Caco-2 (cell line): ENCODE measurements at regions not wholly inside any gene's neighbourhood (a gene's known extent, or its start where the extent isn't known, plus 50 kb on each side); places are given as distances from the start of the nearest gene placed in this dataset.

ENCODE experiments used
- BruUV-seq: library from RNA; stranded (reverse); fragments of 400-500 nt; replicated peaks from 2 replicates; lab custom pipeline; 2021; lab: Mats Ljungman, UMichigan
- CTCF ChIA-PET: fragments of 300-600 bp; sonication (Branson Sonifier 250); formaldehyde crosslinking; loops from one replicate; lab custom pipeline; 2022; ENCODE audit warnings: antibody characterized with exemption; lab: Charles Lee
- POLR2A ChIA-PET: fragments of 300-600 bp; sonication (Branson Sonifier 250); formaldehyde crosslinking; loops from one replicate; lab custom pipeline; 2022; ENCODE audit warnings: antibody characterized with exemption; lab: Charles Lee
- DNase-seq, 2 experiments: peaks; one replicate each; pipeline versions ENCODE4 v3.0.0 to v3.0.0-alpha.2; 2020 to 2022
- H3K27me3 ChIP-seq: replicated peaks from 2 replicates; pipeline ENCODE4 v1.6.0; 2011; ENCODE audit warnings: low read length; ENCODE audit not compliant: control insufficient read depth, insufficient read depth
- H3K36me3 ChIP-seq: 2 replicates; pipeline ENCODE4 v1.5.1; 2011; ENCODE audit warnings: low read length; ENCODE audit not compliant: control insufficient read depth, insufficient read depth
- H3K4me1 ChIP-seq: fragments of 250-450 bp; sonication (Bioruptor Pico); 2 replicates; pipeline ENCODE4 v1.5.1; 2020; ENCODE audit warnings: mild to moderate bottlenecking
- H3K4me3 ChIP-seq: 2 replicates; pipeline ENCODE4 v1.5.1; 2011; ENCODE audit warnings: low read depth, mild to moderate bottlenecking, control low read depth, low read length
- H3K9me3 ChIP-seq: fragments of 250-450 bp; sonication (Bioruptor Pico); 2 replicates; pipeline ENCODE4 v1.5.1; 2020; ENCODE audit warnings: mild to moderate bottlenecking, moderate library complexity
- H3K27ac Mint-ChIP-seq: one replicate; pipeline ENCODE4 v1.8.0; 2022; ENCODE audit warnings: mixed read lengths; ENCODE audit not compliant: unreplicated experiment
- H3K27me3 Mint-ChIP-seq: one replicate; pipeline ENCODE4 v1.8.0; 2022; ENCODE audit warnings: mixed read lengths; ENCODE audit not compliant: insufficient read depth, unreplicated experiment
- H3K36me3 Mint-ChIP-seq: one replicate; pipeline ENCODE4 v1.8.0; 2022; ENCODE audit warnings: mild to moderate bottlenecking, mixed read lengths; ENCODE audit not compliant: insufficient read depth, unreplicated experiment
- H3K4me1 Mint-ChIP-seq: one replicate; pipeline ENCODE4 v1.8.0; 2022; ENCODE audit warnings: low read depth, mixed read lengths; ENCODE audit not compliant: unreplicated experiment
- H3K4me3 Mint-ChIP-seq: one replicate; pipeline ENCODE4 v1.8.0; 2022; ENCODE audit warnings: mild to moderate bottlenecking, moderate library complexity, mixed read lengths; ENCODE audit not compliant: unreplicated experiment
- H3K9me3 Mint-ChIP-seq: one replicate; pipeline ENCODE4 v1.8.0; 2022; ENCODE audit warnings: mixed read lengths; ENCODE audit not compliant: unreplicated experiment
- CTCF ChIP-seq, 2 experiments: fragments of 200-600 bp in 1 of 2; IDR thresholded peaks; 1 replicate in 1 of 2; 2 replicates in 1 of 2; pipeline versions ENCODE4 v1.5.1 to v1.8.0; 2011 to 2022; ENCODE audit warnings: antibody characterized with exemption in 1 of 2, control low read depth in 1 of 2, inconsistent platforms in 1 of 2, low read depth in 1 of 2, low read length in 1 of 2, mild to moderate bottlenecking in 1 of 2, moderate library complexity in 1 of 2; ENCODE audit not compliant: insufficient read depth in 1 of 2, severe bottlenecking in 1 of 2, unreplicated experiment in 1 of 2
- intact Hi-C: fragments of 100-400 bp; cut with micrococcal nuclease; formaldehyde crosslinking; loops from one replicate; pipeline ENCODE4 v1.10.0; 2022; ENCODE audit not compliant: unreplicated experiment

GRCh38 chr4:100071506-100071905 lies 118.8 kb downstream of the DDIT4L start:
- BruUV-seq = no TSS peak
- Histone ChIP-seq H3K4me3 (no peak overlapping the region), H3K4me1 (no peaks in the 10 kb centered on the region), H3K36me3 (no peaks in the 10 kb centered on the region), H3K27me3 (no peaks in the 10 kb centered on the region), H3K9me3 (no peaks in the 10 kb centered on the region)
- no peak for TF ChIP-seq CTCF (IDR thresholded peaks at IDR 0.05; ENCODE audit: insufficient read depth in 1 of 2, low read depth in 1 of 2, low read length in 1 of 2, severe bottlenecking in 1 of 2, unreplicated experiment in 1 of 2)
- H3K4me3 Mint-ChIP-seq = no peak overlapping the region
- H3K27ac Mint-ChIP-seq = no peak overlapping the region
- intact Hi-C loops = no loop called here
- ChIA-PET POLR2A (no interaction called here), CTCF (no interaction called here)
- DNase-seq = no peak
- H3K36me3 Mint-ChIP-seq = no peaks in the 10 kb centered on the region
- no peaks in the 10 kb centered on the region for H3K9me3 Mint-ChIP-seq
- peaks cover 9% of the 10 kb centered on the region for H3K27me3 Mint-ChIP-seq
- no peaks in the 10 kb centered on the region for H3K4me1 Mint-ChIP-seq

- CTCF ChIA-PET = no interaction called here
Observed at GRCh38 chr4:100070868-100071267, 119.4 kb downstream of the DDIT4L start.

GRCh38 chr4:100069207-100069606 lies 119.1 kb upstream of the H2AZ1 start:
- ChIA-PET CTCF (no interaction called here), POLR2A (no interaction called here)
- H3K36me3 Mint-ChIP-seq = no peaks in the 10 kb centered on the region
- no peaks in the 10 kb centered on the region for H3K4me1 Mint-ChIP-seq
- H3K27ac Mint-ChIP-seq = no peak overlapping the region
- no peak for DNase-seq
- intact Hi-C loops = no loop called here
- no peak overlapping the region for H3K4me3 Mint-ChIP-seq
- H3K27me3 ChIP-seq = no peaks in the 10 kb centered on the region
- no peak for TF ChIP-seq CTCF (IDR thresholded peaks at IDR 0.05; ENCODE audit: insufficient read depth in 1 of 2, low read depth in 1 of 2, low read length in 1 of 2, severe bottlenecking in 1 of 2, unreplicated experiment in 1 of 2)
- no TSS peak for BruUV-seq
- H3K27me3 Mint-ChIP-seq = peaks cover 9% of the 10 kb centered on the region
- H3K4me3 ChIP-seq = no peak overlapping the region
- H3K9me3 Mint-ChIP-seq = no peaks in the 10 kb centered on the region
- H3K36me3 ChIP-seq = no peaks in the 10 kb centered on the region
- H3K4me1 ChIP-seq = no peaks in the 10 kb centered on the region
- H3K9me3 ChIP-seq = no peaks in the 10 kb centered on the region

More at GRCh38 chr4:100070868-100071267, 119.4 kb downstream of the DDIT4L start:
- BruUV-seq = no TSS peak
- Histone ChIP-seq H3K9me3 (no peaks in the 10 kb centered on the region), H3K36me3 (no peaks in the 10 kb centered on the region), H3K27me3 (no peaks in the 10 kb centered on the region), H3K4me3 (no peak overlapping the region), H3K4me1 (no peaks in the 10 kb centered on the region)
- POLR2A ChIA-PET = no interaction called here
- H3K27me3 Mint-ChIP-seq = peaks cover 9% of the 10 kb centered on the region
- intact Hi-C loops = no loop called here
- H3K27ac Mint-ChIP-seq = no peak overlapping the region
- no peak for DNase-seq
- H3K36me3 Mint-ChIP-seq = no peaks in the 10 kb centered on the region
- no peak for TF ChIP-seq CTCF (IDR thresholded peaks at IDR 0.05; ENCODE audit: insufficient read depth in 1 of 2, low read depth in 1 of 2, low read length in 1 of 2, severe bottlenecking in 1 of 2, unreplicated experiment in 1 of 2)
- H3K4me1 Mint-ChIP-seq = no peaks in the 10 kb centered on the region
- no peaks in the 10 kb centered on the region for H3K9me3 Mint-ChIP-seq
- no peak overlapping the region for H3K4me3 Mint-ChIP-seq
